CD14-positive monocyte (primary cell): ENCODE measurements at regions not wholly inside any gene's neighbourhood (a gene's known extent, or its start where the extent isn't known, plus 50 kb on each side); places are given as distances from the start of the nearest gene placed in this dataset.

Experiments used
- DNase-seq, 3 donors: peaks; one replicate each; pipeline ENCODE4 v3.0.0-alpha.2; 2011 to 2022
- H2AFZ ChIP-seq: 2 replicates; pipeline ENCODE4 v1.6.0; 2012; ENCODE audit warnings: mild to moderate bottlenecking, low read depth, low read length, inconsistent platforms; ENCODE audit not compliant: insufficient read depth, poor library complexity, severe bottlenecking
- H3K27ac ChIP-seq, 2 donors: 1 replicate in 1 of 2; 2 replicates in 1 of 2; pipeline ENCODE4 v1.5.1; 2012 to 2013; ENCODE audit warnings: low read length in 2 of 2, control low read depth in 1 of 2, inconsistent platforms in 1 of 2, low read depth in 1 of 2, mild to moderate bottlenecking in 1 of 2
- H3K27me3 ChIP-seq, 2 donors: one replicate each; pipeline versions ENCODE4 v1.6.0 to v1.6.1; 2011 to 2013; ENCODE audit warnings: low read length in 2 of 2; ENCODE audit not compliant: control insufficient read depth in 2 of 2, insufficient read depth in 2 of 2
- H3K36me3 ChIP-seq, 2 donors: replicated peaks in 1 of 2; 1 replicate in 1 of 2; 2 replicates in 1 of 2; pipeline versions ENCODE4 v1.5.1 to v1.6.1; 2012 to 2013; ENCODE audit warnings: low read length in 2 of 2, control low read depth in 1 of 2, inconsistent platforms in 1 of 2, mild to moderate bottlenecking in 1 of 2; ENCODE audit not compliant: insufficient read depth in 2 of 2, control insufficient read depth in 1 of 2
- H3K4me1 ChIP-seq, 2 donors: 1 replicate in 1 of 2; 2 replicates in 1 of 2; pipeline versions ENCODE4 v1.5.1 to v1.6.1; 2012 to 2013; ENCODE audit warnings: low read length in 2 of 2, control low read depth in 1 of 2, inconsistent platforms in 1 of 2, mild to moderate bottlenecking in 1 of 2, moderate library complexity in 1 of 2; ENCODE audit not compliant: insufficient read depth in 2 of 2, control insufficient read depth in 1 of 2
- H3K4me2 ChIP-seq: replicated peaks from 2 replicates; pipeline ENCODE3; 2012; ENCODE audit warnings: low read length, moderate library complexity, mild to moderate bottlenecking; ENCODE audit not compliant: poor library complexity, severe bottlenecking; ENCODE audit errors: extremely low read depth
- H3K4me3 ChIP-seq, 3 experiments: fragments of 200-600 bp in 1 of 3; sonication (generic) in 1 of 3; replicated peaks in 1 of 3; 1 replicate in 2 of 3; 2 replicates in 1 of 3; pipeline ENCODE4 v1.5.1; 2011 to 2013; ENCODE audit warnings: low read length in 3 of 3, mild to moderate bottlenecking in 3 of 3, control low read depth in 2 of 3, low read depth in 2 of 3, inconsistent platforms in 1 of 3, moderate library complexity in 1 of 3
- H3K79me2 ChIP-seq: 2 replicates; pipeline ENCODE4 v1.6.0; 2012; ENCODE audit warnings: mild to moderate bottlenecking, control low read depth, inconsistent platforms, low read length, moderate library complexity; ENCODE audit not compliant: insufficient read depth
- H3K9ac ChIP-seq: 2 replicates; pipeline ENCODE4 v1.6.0; 2017; ENCODE audit warnings: low read length, mild to moderate bottlenecking; ENCODE audit not compliant: insufficient read depth, poor library complexity, severe bottlenecking
- H3K9me3 ChIP-seq, 2 donors: replicated peaks in 1 of 2; 1 replicate in 1 of 2; 2 replicates in 1 of 2; pipeline versions ENCODE4 v1.5.1 to v1.6.1; 2012 to 2013; ENCODE audit warnings: low read length in 2 of 2, control low read depth in 1 of 2; ENCODE audit not compliant: control insufficient read depth in 1 of 2, insufficient read depth in 1 of 2
- H4K20me1 ChIP-seq: 2 replicates; pipeline ENCODE4 v1.6.0; 2012; ENCODE audit warnings: mild to moderate bottlenecking, low read length, control low read depth, moderate library complexity; ENCODE audit not compliant: insufficient read depth
- H3K27ac Mint-ChIP-seq, 7 donors: one replicate each; pipeline ENCODE4 v1.8.0; 2020; ENCODE audit warnings: mild to moderate bottlenecking in 7 of 7, mixed read lengths in 7 of 7, moderate library complexity in 6 of 7, inconsistent platforms in 2 of 7
- H3K27me3 Mint-ChIP-seq, 3 donors: one replicate each; pipeline ENCODE4 v1.8.0; 2021 to 2022; ENCODE audit warnings: low read depth in 3 of 3, mild to moderate bottlenecking in 3 of 3, mixed read lengths in 3 of 3, moderate library complexity in 3 of 3, inconsistent platforms in 1 of 3
- H3K36me3 Mint-ChIP-seq, 2 donors: one replicate each; pipeline ENCODE4 v1.8.0; 2020; ENCODE audit warnings: mixed read lengths in 2 of 2, inconsistent platforms in 1 of 2, mild to moderate bottlenecking in 1 of 2
- H3K4me1 Mint-ChIP-seq: one replicate; pipeline ENCODE4 v1.8.0; 2020; ENCODE audit warnings: mild to moderate bottlenecking, mixed read lengths
- H3K4me3 Mint-ChIP-seq, 2 donors: one replicate each; pipeline ENCODE4 v1.8.0; 2020; ENCODE audit warnings: mild to moderate bottlenecking in 2 of 2, mixed read lengths in 2 of 2, moderate library complexity in 1 of 2
- H3K9me3 Mint-ChIP-seq, 7 donors: one replicate each; pipeline ENCODE4 v1.8.0; 2020 to 2022; ENCODE audit warnings: mixed read lengths in 7 of 7, mild to moderate bottlenecking in 6 of 7, moderate library complexity in 6 of 7, inconsistent platforms in 2 of 7
- WGBS: methylation state at CpG from one replicate; pipeline ENCODE4 v1.1.5; 2013; ENCODE audit warnings: missing lambda C conversion rate; ENCODE audit not compliant: insufficient coverage; 5-methylcytosine and 5-hydroxymethylcytosine counted together
- intact Hi-C, 2 donors: fragments of 100-400 bp; cut with micrococcal nuclease; formaldehyde crosslinking; loops; one replicate each; pipeline versions ENCODE4 v1.15.0 to v1.15.1; 2023
- TF ChIP-seq, protein P1 (sequence below): fragments of 200-600 bp; IDR thresholded peaks from one replicate; pipeline ENCODE4 v1.8.0; 2022; ENCODE audit warnings: antibody characterized with exemption, mild to moderate bottlenecking

GRCh38 chr5:162377895-162378294 is 310.3 kb downstream of the GABRG2 start:
- no peak overlapping the region for H3K9ac ChIP-seq
- H3K9me3 ChIP-seq = no peaks in the 10 kb centered on the region
- H3K27ac Mint-ChIP-seq = no peak overlapping the region
- no peak overlapping the region for H3K4me2 ChIP-seq
- TF ChIP-seq, protein P1, sequence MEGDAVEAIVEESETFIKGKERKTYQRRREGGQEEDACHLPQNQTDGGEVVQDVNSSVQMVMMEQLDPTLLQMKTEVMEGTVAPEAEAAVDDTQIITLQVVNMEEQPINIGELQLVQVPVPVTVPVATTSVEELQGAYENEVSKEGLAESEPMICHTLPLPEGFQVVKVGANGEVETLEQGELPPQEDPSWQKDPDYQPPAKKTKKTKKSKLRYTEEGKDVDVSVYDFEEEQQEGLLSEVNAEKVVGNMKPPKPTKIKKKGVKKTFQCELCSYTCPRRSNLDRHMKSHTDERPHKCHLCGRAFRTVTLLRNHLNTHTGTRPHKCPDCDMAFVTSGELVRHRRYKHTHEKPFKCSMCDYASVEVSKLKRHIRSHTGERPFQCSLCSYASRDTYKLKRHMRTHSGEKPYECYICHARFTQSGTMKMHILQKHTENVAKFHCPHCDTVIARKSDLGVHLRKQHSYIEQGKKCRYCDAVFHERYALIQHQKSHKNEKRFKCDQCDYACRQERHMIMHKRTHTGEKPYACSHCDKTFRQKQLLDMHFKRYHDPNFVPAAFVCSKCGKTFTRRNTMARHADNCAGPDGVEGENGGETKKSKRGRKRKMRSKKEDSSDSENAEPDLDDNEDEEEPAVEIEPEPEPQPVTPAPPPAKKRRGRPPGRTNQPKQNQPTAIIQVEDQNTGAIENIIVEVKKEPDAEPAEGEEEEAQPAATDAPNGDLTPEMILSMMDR = no peak
- no peaks in the 10 kb centered on the region for H3K27me3 Mint-ChIP-seq
- peaks cover 0 to 4% (median 1%) of the 10 kb centered on the region in 7 donors for H3K9me3 Mint-ChIP-seq
- no peaks in the 10 kb centered on the region for H3K27me3 ChIP-seq
- no peak overlapping the region for H3K27ac ChIP-seq
- H4K20me1 ChIP-seq = no peaks in the 10 kb centered on the region
- no peak overlapping the region for H3K4me3 ChIP-seq
- no peak overlapping the region for H3K4me3 Mint-ChIP-seq
- no peaks in the 10 kb centered on the region for H3K4me1 Mint-ChIP-seq
- no peaks in the 10 kb centered on the region for H3K4me1 ChIP-seq
- DNase-seq = no peak
- H3K79me2 ChIP-seq = no peaks in the 10 kb centered on the region
- no peak overlapping the region for H2AFZ ChIP-seq
- no CpG with 5 or more reads among the region's 1 CpG for WGBS
- no peaks in the 10 kb centered on the region for H3K36me3 ChIP-seq
- intact Hi-C loops = no loop called here
- no peaks in the 10 kb centered on the region for H3K36me3 Mint-ChIP-seq

DNA sequence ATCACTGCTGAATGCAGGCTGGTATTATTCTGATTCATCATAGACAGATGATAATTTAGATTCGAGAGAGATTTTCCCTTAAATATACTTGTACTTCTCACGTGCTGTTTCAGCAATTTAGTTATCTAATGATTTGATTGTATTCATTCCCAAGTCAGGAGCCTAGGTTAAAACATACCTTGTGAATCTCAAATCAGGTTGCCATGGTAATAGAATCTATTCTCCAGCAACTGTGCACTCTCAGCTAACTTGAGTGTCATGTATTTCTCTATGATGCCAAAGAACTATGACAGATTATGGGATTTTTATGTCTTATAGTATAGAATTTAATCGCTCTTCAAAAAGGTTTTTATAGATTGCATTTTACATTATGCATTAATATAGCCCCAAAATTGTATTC is 315.3 kb downstream of the GABRG2 start:
- TF ChIP-seq, protein P1 = no peak
- Histone ChIP-seq H3K4me1 (no peaks in the 10 kb centered on the region), H3K36me3 (no peaks in the 10 kb centered on the region), H3K9me3 (peaks cover 0 to 4% of the 10 kb centered on the region in 2 donors), H3K4me2 (no peak overlapping the region), H3K9ac (no peak overlapping the region), H3K79me2 (no peaks in the 10 kb centered on the region), H3K4me3 (no peak overlapping the region), H3K27me3 (no peaks in the 10 kb centered on the region), H2AFZ (no peak overlapping the region), H3K27ac (no peak overlapping the region), H4K20me1 (no peaks in the 10 kb centered on the region)
- DNase-seq = no peak
- H3K36me3 Mint-ChIP-seq = no peaks in the 10 kb centered on the region
- WGBS = no CpG with 5 or more reads among the region's 3 CpGs
- peaks cover 0 to 4% (median 2%) of the 10 kb centered on the region in 7 donors for H3K9me3 Mint-ChIP-seq
- no peak overlapping the region for H3K4me3 Mint-ChIP-seq
- intact Hi-C loops = no loop called here
- H3K27me3 Mint-ChIP-seq = no peaks in the 10 kb centered on the region
- no peak overlapping the region for H3K27ac Mint-ChIP-seq
- H3K4me1 Mint-ChIP-seq = no peaks in the 10 kb centered on the region
